ENCODE measurements at regions not wholly inside any gene's neighbourhood (a gene's known extent, or its start where the extent isn't known, plus 50 kb on each side); places are given as distances from the start of the nearest gene placed in this dataset.

GRCh38 chr18:45449418-45450227 lies 165.7 kb upstream of the SLC14A2 start:
- peak; percentile 73 to 74 for DNase-seq
- TF ChIP-seq, protein P1, sequence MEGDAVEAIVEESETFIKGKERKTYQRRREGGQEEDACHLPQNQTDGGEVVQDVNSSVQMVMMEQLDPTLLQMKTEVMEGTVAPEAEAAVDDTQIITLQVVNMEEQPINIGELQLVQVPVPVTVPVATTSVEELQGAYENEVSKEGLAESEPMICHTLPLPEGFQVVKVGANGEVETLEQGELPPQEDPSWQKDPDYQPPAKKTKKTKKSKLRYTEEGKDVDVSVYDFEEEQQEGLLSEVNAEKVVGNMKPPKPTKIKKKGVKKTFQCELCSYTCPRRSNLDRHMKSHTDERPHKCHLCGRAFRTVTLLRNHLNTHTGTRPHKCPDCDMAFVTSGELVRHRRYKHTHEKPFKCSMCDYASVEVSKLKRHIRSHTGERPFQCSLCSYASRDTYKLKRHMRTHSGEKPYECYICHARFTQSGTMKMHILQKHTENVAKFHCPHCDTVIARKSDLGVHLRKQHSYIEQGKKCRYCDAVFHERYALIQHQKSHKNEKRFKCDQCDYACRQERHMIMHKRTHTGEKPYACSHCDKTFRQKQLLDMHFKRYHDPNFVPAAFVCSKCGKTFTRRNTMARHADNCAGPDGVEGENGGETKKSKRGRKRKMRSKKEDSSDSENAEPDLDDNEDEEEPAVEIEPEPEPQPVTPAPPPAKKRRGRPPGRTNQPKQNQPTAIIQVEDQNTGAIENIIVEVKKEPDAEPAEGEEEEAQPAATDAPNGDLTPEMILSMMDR (IDR thresholded peaks at IDR 0.05) = no peak
- TF ChIP-seq POLR2A (IDR thresholded peaks at IDR 0.05) = no peak
- Histone ChIP-seq H3K27ac (peak overlapping the region; percentile 80 to 81), H3K9me3 (no peaks in the 10 kb centered on the region), H3K36me3 (no peaks in the 10 kb centered on the region), H3K4me1 (peaks cover 0 to 11% of the 10 kb centered on the region in 2 donors), H3K4me3 (no peak overlapping the region), H3K27me3 (no peaks in the 10 kb centered on the region)
- intact Hi-C loops (cut with DNase I; ENCODE audit: low total_unique reads) = no loop called here

DNA sequence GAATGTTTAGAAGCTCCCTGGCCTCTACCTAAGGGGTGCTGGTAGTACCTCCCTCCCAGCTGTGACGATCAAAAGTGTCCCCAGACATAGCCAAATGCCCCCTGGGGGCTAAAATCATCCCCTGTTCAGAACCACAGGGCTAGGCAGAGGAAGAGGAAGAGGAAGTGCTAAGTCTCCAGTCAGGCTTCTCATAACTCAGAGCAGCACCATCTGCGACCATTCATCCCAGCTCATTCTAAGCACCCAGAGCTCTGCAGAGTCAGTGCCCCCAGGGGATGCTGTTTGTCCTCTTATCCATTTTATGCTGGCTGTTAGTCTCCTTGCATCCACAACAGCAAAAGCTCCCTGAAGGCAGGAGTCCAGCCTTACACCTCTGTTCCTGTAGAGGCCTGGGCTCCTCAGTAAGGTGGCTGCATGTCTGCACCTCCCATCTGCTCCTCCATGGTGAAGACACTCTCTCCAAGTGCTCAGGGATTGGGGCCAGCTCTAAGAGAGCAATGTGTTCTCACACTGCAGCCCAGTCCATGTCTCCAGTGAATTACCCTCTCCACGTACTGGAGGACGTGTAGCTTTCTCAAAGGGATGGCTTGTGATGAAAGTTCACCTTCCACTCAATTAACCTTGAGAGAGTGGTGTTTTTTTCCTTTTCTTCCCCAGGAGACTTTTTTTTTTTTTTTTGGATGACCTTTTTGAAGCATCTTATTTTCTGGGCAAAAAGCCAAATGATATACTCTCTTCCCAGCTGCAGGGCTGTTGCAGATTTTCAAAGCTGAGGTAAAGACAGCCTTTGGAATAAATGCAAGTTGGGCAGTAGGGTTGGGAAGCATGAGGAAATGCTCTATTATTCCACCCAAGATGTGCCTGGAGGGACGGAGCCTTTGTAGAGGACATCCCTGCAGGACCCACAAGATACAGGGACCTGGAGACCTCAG lies 158.9 kb upstream of the SLC14A2 start:
- intact Hi-C loops (cut with DNase I; ENCODE audit: low total_unique reads) = no loop called here
- TF ChIP-seq, protein P1 (IDR thresholded peaks at IDR 0.05) = no peak
- TF ChIP-seq POLR2A (IDR thresholded peaks at IDR 0.05) = no peak
- peak in 1 of 2 donors; percentile 31 for DNase-seq
- Histone ChIP-seq H3K4me3 (no peak overlapping the region), H3K9me3 (no peaks in the 10 kb centered on the region), H3K27ac (no peak overlapping the region), H3K4me1 (no peaks in the 10 kb centered on the region), H3K36me3 (no peaks in the 10 kb centered on the region), H3K27me3 (no peaks in the 10 kb centered on the region)

- no peaks in the 10 kb centered on the region for H3K27me3 ChIP-seq
- no peaks in the 10 kb centered on the region for H3K9me3 ChIP-seq
- no peak overlapping the region for H3K4me3 ChIP-seq
- no peak overlapping the region for H3K27ac ChIP-seq
- no peaks in the 10 kb centered on the region for H3K4me1 ChIP-seq
- no peak for DNase-seq
- H3K36me3 ChIP-seq = no peaks in the 10 kb centered on the region
- intact Hi-C loops (cut with DNase I; ENCODE audit: low total_unique reads) = no loop called here
- TF ChIP-seq, protein P1 (IDR thresholded peaks at IDR 0.05) = no peak
- TF ChIP-seq POLR2A (IDR thresholded peaks at IDR 0.05) = no peak
These were observed 157.2 kb upstream of the SLC14A2 start for GRCh38 chr18:45458033-45458432.

DNA sequence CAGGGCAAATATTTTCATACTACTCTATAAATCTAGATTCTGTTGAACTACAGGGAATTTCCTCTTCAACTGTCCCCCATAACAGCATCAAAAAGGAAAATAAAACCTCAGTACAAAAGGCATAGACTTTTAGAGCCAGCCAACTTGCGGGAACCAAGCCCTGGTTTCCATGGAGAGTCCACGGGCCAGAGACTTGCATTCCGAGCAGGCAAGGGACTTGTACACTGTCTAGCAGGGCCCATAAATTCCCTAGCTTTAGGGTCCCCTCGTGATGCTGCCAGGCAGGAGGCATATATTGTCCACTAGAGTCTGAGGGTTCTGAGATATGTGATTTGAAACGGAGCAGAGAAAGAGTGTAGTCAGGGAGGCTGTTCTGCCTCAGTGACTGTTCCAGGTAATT lies 153.1 kb upstream of the SLC14A2 start:
- no peak for DNase-seq
- Histone ChIP-seq H3K9me3 (no peaks in the 10 kb centered on the region), H3K4me1 (no peaks in the 10 kb centered on the region), H3K27me3 (no peaks in the 10 kb centered on the region), H3K4me3 (no peak overlapping the region), H3K36me3 (no peaks in the 10 kb centered on the region), H3K27ac (no peak overlapping the region)
- TF ChIP-seq, protein P1 (IDR thresholded peaks at IDR 0.05) = no peak
- no peak for TF ChIP-seq POLR2A (IDR thresholded peaks at IDR 0.05)
- intact Hi-C loops (cut with DNase I; ENCODE audit: low total_unique reads) = no loop called here

DNA sequence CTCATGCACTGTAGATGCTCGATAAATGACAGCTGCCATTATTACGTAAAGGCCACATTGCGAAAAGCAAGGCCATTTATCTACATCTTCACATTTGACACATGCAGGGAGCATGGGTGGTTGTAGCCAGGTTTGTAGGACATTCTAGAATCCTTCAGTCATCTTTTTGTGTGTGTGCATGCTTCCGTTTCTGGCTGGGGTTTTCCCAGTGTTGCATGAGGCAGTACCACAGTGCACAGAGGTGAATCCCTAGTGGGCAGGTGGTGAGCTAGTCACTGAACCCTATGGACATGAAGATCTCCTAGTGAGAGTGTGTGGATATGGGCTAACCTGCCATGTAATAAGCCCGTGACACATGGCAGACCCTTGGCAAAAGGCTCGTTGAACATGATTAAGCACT lies 151.8 kb upstream of the SLC14A2 start:
- Histone ChIP-seq H3K4me3 (no peak overlapping the region), H3K4me1 (no peaks in the 10 kb centered on the region), H3K27ac (no peak overlapping the region), H3K36me3 (no peaks in the 10 kb centered on the region), H3K9me3 (no peaks in the 10 kb centered on the region), H3K27me3 (no peaks in the 10 kb centered on the region)
- TF ChIP-seq, protein P1 (IDR thresholded peaks at IDR 0.05) = no peak
- no peak for TF ChIP-seq POLR2A (IDR thresholded peaks at IDR 0.05)
- DNase-seq = no peak
- intact Hi-C loops (cut with DNase I; ENCODE audit: low total_unique reads) = no loop called here
